Neural cell (in vitro differentiated cells): ENCODE measurements at regions not wholly inside any gene's neighbourhood (a gene's known extent, or its start where the extent isn't known, plus 50 kb on each side); places are given as distances from the start of the nearest gene placed in this dataset.

ENCODE experiments used
- H2AFZ ChIP-seq: fragments of 200-600, 300-800 bp; sonication (generic), shearing (Covaris generic); 2 replicates; pipeline ENCODE4 v1.6.0; 2014; ENCODE audit warnings: low read depth, mild to moderate bottlenecking, antibody characterized with exemption, low read length, moderate library complexity
- H3F3A ChIP-seq: fragments of 200-600 bp; shearing (Covaris generic); 2 replicates; pipeline ENCODE4 v1.6.1; 2016; ENCODE audit warnings: mild to moderate bottlenecking, moderate library complexity, mixed read lengths, antibody characterized with exemption, low read length; ENCODE audit not compliant: insufficient read depth, poor library complexity, severe bottlenecking
- H3K27ac ChIP-seq: fragments of 200-600, 300-800 bp; sonication (generic), shearing (Covaris generic); 2 replicates; pipeline ENCODE4 v1.5.1; 2014; ENCODE audit warnings: mild to moderate bottlenecking, low read length, moderate library complexity
- H3K27me3 ChIP-seq: fragments of 300-800, 200-600 bp; sonication (generic), shearing (Covaris generic); 2 replicates; pipeline ENCODE4 v1.6.0; 2014; ENCODE audit warnings: mild to moderate bottlenecking, low read depth, low read length, moderate library complexity; ENCODE audit not compliant: insufficient read depth
- H3K36me3 ChIP-seq: fragments of 300-800, 200-600 bp; sonication (generic), shearing (Covaris generic); 2 replicates; pipeline ENCODE4 v1.5.1; 2014; ENCODE audit warnings: mild to moderate bottlenecking, antibody characterized with exemption, low read length, moderate library complexity; ENCODE audit not compliant: insufficient read depth
- H3K4me2 ChIP-seq: fragments of 300-800, 200-600 bp; sonication (generic), shearing (Covaris generic); 2 replicates; pipeline ENCODE4 v1.6.0; 2014; ENCODE audit warnings: mild to moderate bottlenecking, low read length
- H3K4me3 ChIP-seq: fragments of 300-800, 200-600 bp; sonication (generic), shearing (Covaris generic); 2 replicates; pipeline ENCODE4 v1.5.1; 2014; ENCODE audit warnings: mild to moderate bottlenecking, low read length, moderate library complexity
- H3K79me2 ChIP-seq: fragments of 200-600 bp; shearing (Covaris generic); replicated peaks from 2 replicates; pipeline ENCODE4 v1.6.0; 2014; ENCODE audit warnings: mild to moderate bottlenecking, low read length, moderate library complexity; ENCODE audit not compliant: insufficient read depth
- H3K9ac ChIP-seq: fragments of 300-800, 200-600 bp; sonication (generic), shearing (Covaris generic); 2 replicates; pipeline ENCODE4 v1.6.1; 2016; ENCODE audit warnings: mild to moderate bottlenecking, low read length, mixed read lengths
- H3K9me2 ChIP-seq: fragments of 200-600 bp; shearing (Covaris generic); 2 replicates; pipeline ENCODE4 v1.6.1; 2016; ENCODE audit warnings: mild to moderate bottlenecking, low read length, mixed read lengths; ENCODE audit not compliant: insufficient read depth
- H3K9me3 ChIP-seq: fragments of 200-600, 300-800 bp; sonication (generic), shearing (Covaris generic); 2 replicates; pipeline ENCODE4 v1.6.1; 2016; ENCODE audit warnings: mild to moderate bottlenecking, mixed run types, low read length, moderate library complexity, mixed read lengths
- H4K20me1 ChIP-seq: fragments of 200-600 bp; shearing (Covaris generic); 2 replicates; pipeline ENCODE4 v1.6.1; 2016; ENCODE audit warnings: mild to moderate bottlenecking, mixed run types; ENCODE audit not compliant: insufficient read depth
- EP300 ChIP-seq: fragments of 450-650 bp; conservative IDR thresholded peaks from 2 replicates; pipeline ENCODE4 v1.6.1; 2014; ENCODE audit warnings: antibody characterized with exemption, mild to moderate bottlenecking, moderate library complexity; ENCODE audit not compliant: poor library complexity, severe bottlenecking
- EZH2 ChIP-seq: fragments of 200-600, 300-800 bp; shearing (Covaris generic), sonication (generic); IDR thresholded peaks from 2 replicates; pipeline ENCODE4 v1.6.1; 2014; ENCODE audit warnings: antibody characterized with exemption, low read length, borderline replicate concordance, mild to moderate bottlenecking; ENCODE audit not compliant: insufficient read depth, poor library complexity, severe bottlenecking
- MXI1 ChIP-seq: fragments of 450-650 bp; conservative IDR thresholded peaks from 2 replicates; pipeline ENCODE4 v1.6.1; 2014; ENCODE audit warnings: antibody characterized with exemption, mild to moderate bottlenecking; ENCODE audit not compliant: poor library complexity, severe bottlenecking
- POLR2AphosphoS5 ChIP-seq: IDR thresholded peaks from 2 replicates; pipeline ENCODE4 v1.6.1; 2012
- RAD21 ChIP-seq: fragments of 450-650 bp; conservative IDR thresholded peaks from 2 replicates; pipeline ENCODE4 v1.6.1; 2014; ENCODE audit warnings: antibody characterized with exemption, mild to moderate bottlenecking, moderate library complexity
- SMC3 ChIP-seq: fragments of 450-650 bp; conservative IDR thresholded peaks from 2 replicates; pipeline ENCODE4 v1.6.1; 2014; ENCODE audit warnings: antibody characterized with exemption, mild to moderate bottlenecking, moderate library complexity; ENCODE audit not compliant: poor library complexity
- TAF1 ChIP-seq: IDR thresholded peaks from 2 replicates; pipeline ENCODE4 v1.6.1; 2012; ENCODE audit warnings: low read depth
- TF ChIP-seq, protein P1 (sequence below): fragments of 450-650 bp; IDR thresholded peaks from 2 replicates; pipeline ENCODE4 v1.5.1; 2014; ENCODE audit warnings: antibody characterized with exemption, mild to moderate bottlenecking, moderate library complexity; ENCODE audit not compliant: poor library complexity, severe bottlenecking
- TF ChIP-seq, protein P2 (sequence below): IDR thresholded peaks from 2 replicates; pipeline ENCODE4 v1.6.1; 2012; ENCODE audit warnings: borderline replicate concordance

DNA sequence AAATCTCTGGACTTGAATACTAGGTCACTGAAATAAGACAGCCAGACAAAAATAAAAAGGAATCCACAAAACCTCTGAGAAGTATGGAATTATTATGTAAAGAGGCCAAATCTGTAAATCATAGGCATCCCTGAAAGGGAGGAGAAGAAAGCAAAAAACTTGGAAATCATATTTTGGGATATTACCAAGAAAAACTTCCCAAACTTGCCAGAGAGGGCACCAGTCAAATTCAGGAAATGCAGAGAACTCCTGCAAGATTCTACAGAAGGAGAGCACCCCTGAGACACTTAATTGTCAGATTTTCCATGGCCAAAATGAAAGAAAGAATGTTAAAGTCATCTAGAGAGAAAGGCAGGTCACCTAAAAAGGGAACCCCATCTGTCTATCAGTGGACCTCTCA lies 862.3 kb upstream of the PRMT6 start:
- no peak overlapping the region for H3K4me2 ChIP-seq

DNA sequence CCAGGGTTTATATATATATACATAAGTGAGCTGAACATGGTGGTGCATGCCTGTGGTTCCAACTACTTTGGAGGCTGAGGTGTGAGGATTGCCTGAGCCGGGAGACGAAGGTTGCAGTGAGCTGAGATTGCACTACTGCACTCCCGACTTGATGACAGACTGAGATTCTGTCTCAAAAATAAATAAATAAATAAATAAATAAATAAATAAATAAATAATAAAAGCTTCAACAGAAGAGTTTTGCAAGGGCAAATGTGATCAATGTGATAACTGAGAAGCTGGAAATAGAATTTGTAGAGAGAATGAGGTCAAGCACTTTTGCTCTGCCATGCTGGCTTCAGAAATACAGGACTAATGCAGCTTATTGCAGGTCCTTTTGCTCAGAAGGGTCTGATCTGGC lies 855.8 kb upstream of the PRMT6 start:
- H3K27me3 ChIP-seq, result no peaks in the 10 kb centered on the region
- H3F3A ChIP-seq, result no peaks in the 10 kb centered on the region
- H3K9me3 ChIP-seq, result no peaks in the 10 kb centered on the region
- H3K79me2 ChIP-seq, result no peaks in the 10 kb centered on the region
- no peak overlapping the region for H3K4me3 ChIP-seq
- H3K36me3 ChIP-seq, result no peaks in the 10 kb centered on the region
- no peak overlapping the region for H3K9ac ChIP-seq
- H3K4me2 ChIP-seq, result no peak overlapping the region
- H2AFZ ChIP-seq, result no peak overlapping the region
- TF ChIP-seq EP300, result no peak
- no peak for TF ChIP-seq MXI1
- TF ChIP-seq RAD21, result no peak
- TF ChIP-seq EZH2, result no peak
- TF ChIP-seq, protein P1, sequence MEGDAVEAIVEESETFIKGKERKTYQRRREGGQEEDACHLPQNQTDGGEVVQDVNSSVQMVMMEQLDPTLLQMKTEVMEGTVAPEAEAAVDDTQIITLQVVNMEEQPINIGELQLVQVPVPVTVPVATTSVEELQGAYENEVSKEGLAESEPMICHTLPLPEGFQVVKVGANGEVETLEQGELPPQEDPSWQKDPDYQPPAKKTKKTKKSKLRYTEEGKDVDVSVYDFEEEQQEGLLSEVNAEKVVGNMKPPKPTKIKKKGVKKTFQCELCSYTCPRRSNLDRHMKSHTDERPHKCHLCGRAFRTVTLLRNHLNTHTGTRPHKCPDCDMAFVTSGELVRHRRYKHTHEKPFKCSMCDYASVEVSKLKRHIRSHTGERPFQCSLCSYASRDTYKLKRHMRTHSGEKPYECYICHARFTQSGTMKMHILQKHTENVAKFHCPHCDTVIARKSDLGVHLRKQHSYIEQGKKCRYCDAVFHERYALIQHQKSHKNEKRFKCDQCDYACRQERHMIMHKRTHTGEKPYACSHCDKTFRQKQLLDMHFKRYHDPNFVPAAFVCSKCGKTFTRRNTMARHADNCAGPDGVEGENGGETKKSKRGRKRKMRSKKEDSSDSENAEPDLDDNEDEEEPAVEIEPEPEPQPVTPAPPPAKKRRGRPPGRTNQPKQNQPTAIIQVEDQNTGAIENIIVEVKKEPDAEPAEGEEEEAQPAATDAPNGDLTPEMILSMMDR, result no peak
- TF ChIP-seq TAF1, result no peak
- TF ChIP-seq POLR2AphosphoS5, result no peak
- TF ChIP-seq, protein P2, sequence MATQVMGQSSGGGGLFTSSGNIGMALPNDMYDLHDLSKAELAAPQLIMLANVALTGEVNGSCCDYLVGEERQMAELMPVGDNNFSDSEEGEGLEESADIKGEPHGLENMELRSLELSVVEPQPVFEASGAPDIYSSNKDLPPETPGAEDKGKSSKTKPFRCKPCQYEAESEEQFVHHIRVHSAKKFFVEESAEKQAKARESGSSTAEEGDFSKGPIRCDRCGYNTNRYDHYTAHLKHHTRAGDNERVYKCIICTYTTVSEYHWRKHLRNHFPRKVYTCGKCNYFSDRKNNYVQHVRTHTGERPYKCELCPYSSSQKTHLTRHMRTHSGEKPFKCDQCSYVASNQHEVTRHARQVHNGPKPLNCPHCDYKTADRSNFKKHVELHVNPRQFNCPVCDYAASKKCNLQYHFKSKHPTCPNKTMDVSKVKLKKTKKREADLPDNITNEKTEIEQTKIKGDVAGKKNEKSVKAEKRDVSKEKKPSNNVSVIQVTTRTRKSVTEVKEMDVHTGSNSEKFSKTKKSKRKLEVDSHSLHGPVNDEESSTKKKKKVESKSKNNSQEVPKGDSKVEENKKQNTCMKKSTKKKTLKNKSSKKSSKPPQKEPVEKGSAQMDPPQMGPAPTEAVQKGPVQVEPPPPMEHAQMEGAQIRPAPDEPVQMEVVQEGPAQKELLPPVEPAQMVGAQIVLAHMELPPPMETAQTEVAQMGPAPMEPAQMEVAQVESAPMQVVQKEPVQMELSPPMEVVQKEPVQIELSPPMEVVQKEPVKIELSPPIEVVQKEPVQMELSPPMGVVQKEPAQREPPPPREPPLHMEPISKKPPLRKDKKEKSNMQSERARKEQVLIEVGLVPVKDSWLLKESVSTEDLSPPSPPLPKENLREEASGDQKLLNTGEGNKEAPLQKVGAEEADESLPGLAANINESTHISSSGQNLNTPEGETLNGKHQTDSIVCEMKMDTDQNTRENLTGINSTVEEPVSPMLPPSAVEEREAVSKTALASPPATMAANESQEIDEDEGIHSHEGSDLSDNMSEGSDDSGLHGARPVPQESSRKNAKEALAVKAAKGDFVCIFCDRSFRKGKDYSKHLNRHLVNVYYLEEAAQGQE, result no peak
- TF ChIP-seq SMC3, result no peak
- H3K27ac ChIP-seq, result no peak overlapping the region
- H4K20me1 ChIP-seq, result no peaks in the 10 kb centered on the region
- no peaks in the 10 kb centered on the region for H3K9me2 ChIP-seq

More for the DNA sequence above, 862.3 kb upstream of the PRMT6 start:
- Histone ChIP-seq H3K9me2 (no peaks in the 10 kb centered on the region), H3K4me3 (no peak overlapping the region), H4K20me1 (no peaks in the 10 kb centered on the region), H3K79me2 (no peaks in the 10 kb centered on the region), H3K36me3 (no peaks in the 10 kb centered on the region), H3K27ac (no peak overlapping the region), H3K27me3 (no peaks in the 10 kb centered on the region), H3F3A (no peaks in the 10 kb centered on the region), H2AFZ (no peak overlapping the region), H3K9me3 (no peaks in the 10 kb centered on the region), H3K9ac (no peak overlapping the region)
- no peak for TF ChIP-seq MXI1
- TF ChIP-seq, protein P2, result no peak
- no peak for TF ChIP-seq RAD21
- TF ChIP-seq, protein P1, result no peak
- TF ChIP-seq EZH2, result no peak
- no peak for TF ChIP-seq EP300
- no peak for TF ChIP-seq TAF1
- TF ChIP-seq SMC3, result no peak
- no peak for TF ChIP-seq POLR2AphosphoS5
